Neural progenitor cell (in vitro differentiated cells): ENCODE measurements at regions not wholly inside any gene's neighbourhood (a gene's known extent, or its start where the extent isn't known, plus 50 kb on each side); places are given as distances from the start of the nearest gene placed in this dataset.
"Not testable (repeated sequence)": the region's sequence is repeated elsewhere in the genome, so short reads cannot be mapped to it uniquely, and the experiment has no call there.

ENCODE experiments used
- EZH2 ChIP-seq: fragments of 200-600 bp; sonication (generic); IDR thresholded peaks from 2 replicates; pipeline ENCODE4 v1.6.1; 2017; ENCODE audit warnings: antibody characterized with exemption, mild to moderate bottlenecking, moderate library complexity
- EZH2phosphoT487 ChIP-seq: fragments of 200-600 bp; sonication (generic); IDR thresholded peaks from 2 replicates; pipeline ENCODE4 v1.6.1; 2017; ENCODE audit warnings: antibody characterized with exemption
- TF ChIP-seq, protein P1 (sequence below): fragments of 200-600 bp; sonication (generic); IDR thresholded peaks from 2 replicates; pipeline ENCODE4 v1.5.1; 2017; ENCODE audit warnings: antibody characterized with exemption, mild to moderate bottlenecking

GRCh38 chr21:10017757-10018156 is 503.6 kb upstream of the TPTE start:
- TF ChIP-seq, protein P1, sequence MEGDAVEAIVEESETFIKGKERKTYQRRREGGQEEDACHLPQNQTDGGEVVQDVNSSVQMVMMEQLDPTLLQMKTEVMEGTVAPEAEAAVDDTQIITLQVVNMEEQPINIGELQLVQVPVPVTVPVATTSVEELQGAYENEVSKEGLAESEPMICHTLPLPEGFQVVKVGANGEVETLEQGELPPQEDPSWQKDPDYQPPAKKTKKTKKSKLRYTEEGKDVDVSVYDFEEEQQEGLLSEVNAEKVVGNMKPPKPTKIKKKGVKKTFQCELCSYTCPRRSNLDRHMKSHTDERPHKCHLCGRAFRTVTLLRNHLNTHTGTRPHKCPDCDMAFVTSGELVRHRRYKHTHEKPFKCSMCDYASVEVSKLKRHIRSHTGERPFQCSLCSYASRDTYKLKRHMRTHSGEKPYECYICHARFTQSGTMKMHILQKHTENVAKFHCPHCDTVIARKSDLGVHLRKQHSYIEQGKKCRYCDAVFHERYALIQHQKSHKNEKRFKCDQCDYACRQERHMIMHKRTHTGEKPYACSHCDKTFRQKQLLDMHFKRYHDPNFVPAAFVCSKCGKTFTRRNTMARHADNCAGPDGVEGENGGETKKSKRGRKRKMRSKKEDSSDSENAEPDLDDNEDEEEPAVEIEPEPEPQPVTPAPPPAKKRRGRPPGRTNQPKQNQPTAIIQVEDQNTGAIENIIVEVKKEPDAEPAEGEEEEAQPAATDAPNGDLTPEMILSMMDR = not testable (repeated sequence)
- not testable (repeated sequence) for TF ChIP-seq EZH2, EZH2phosphoT487
